ENCODE measurements at regions not wholly inside any gene's neighbourhood (a gene's known extent, or its start where the extent isn't known, plus 50 kb on each side); places are given as distances from the start of the nearest gene placed in this dataset.
"Not testable (repeated sequence)": the region's sequence is repeated elsewhere in the genome, so short reads cannot be mapped to it uniquely, and the experiment has no call there.

GRCh38 chr7:86592185-86592584, 51.5 kb upstream of the GRM3 start:
- no peak for DNase-seq

- no peak for DNase-seq
Observed at GRCh38 chr7:86574006-86574405, 69.7 kb upstream of the GRM3 start.

GRCh38 chr7:86558680-86559501, 84.8 kb upstream of the GRM3 start:
- DNase-seq = no peak

- DNase-seq = no peak
Observed at GRCh38 chr7:86534641-86535040, 109.1 kb upstream of the GRM3 start.

DNA sequence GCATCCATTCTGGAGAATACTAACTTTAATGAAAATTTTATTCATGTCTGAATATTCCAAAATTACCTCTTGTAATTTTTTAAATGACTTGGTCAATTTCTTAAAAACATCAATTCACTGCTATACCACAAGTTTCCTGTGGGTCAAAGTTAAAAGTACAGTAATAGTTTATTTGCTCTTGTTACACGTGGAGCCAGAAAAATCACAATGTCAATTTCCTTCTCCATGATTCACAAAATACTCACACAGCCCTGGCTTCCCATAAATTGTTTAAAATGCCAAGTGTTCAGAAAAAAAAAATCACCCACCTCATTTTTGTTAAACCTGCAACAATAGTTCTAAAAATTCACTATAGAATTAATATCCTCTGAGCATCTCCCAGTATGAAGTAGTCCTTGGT, 139.5 kb upstream of the GRM3 start:
- DNase-seq = no peak

GRCh38 chr7:86499986-86500385, 143.7 kb upstream of the GRM3 start:
- no peak for DNase-seq

GRCh38 chr7:86485827-86486226, 157.9 kb upstream of the GRM3 start:
- DNase-seq = no peak

GRCh38 chr7:86479144-86479543, 164.6 kb upstream of the GRM3 start:
- no peak for DNase-seq

DNA sequence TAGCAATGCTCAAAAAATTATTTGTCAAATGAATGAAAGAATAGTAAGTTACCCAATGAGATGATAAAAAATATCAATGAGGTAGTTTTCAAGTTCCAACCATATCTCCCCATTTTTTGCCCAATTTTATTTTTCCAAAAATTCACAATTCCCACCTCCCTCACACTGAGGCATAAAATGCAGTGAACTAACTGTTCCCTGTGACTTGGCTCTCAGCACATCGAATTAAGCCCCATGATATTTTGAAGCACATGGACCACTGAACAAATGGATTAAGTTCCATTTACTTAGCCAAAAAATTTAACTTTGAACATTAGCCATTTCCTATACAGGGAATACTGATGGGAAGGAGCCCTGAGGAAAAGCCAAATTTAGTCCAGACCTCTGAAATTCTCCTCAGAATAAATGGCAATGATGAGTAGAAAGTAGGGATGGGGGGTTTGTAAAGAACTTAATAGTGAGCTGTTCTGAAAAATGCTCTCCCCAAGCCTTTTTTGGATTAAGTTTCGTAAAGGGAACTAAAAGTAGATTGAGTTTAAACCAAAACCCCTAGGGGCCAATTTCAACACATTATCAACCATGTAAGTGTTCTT, 166.3 kb upstream of the GRM3 start:
- no peak for DNase-seq

- DNase-seq = no peak
Observed at GRCh38 chr7:86470763-86471162, 172.9 kb upstream of the GRM3 start.

- DNase-seq = peak; percentile 64
Observed at GRCh38 chr7:86469680-86470295, 173.9 kb upstream of the GRM3 start.

DNA sequence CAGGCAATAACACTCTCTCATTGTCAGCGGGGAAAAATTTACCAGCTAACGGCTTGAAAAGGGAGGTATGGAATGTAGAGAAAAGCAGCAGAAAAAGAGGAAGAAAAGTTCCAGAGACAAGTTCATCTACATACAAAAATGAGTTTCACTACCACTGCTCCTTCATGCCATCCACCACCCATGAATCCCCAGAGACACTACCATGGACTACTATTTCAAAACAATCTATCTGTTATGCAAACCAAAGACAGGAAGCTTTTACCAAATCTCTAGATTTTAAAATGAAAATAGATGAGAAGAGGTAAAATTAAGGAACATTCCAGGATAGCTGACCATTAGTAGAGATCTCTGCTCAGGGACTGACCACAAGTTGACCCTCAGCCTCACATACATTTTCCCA, 189.0 kb upstream of the GRM3 start:
- no peak for DNase-seq

- DNase-seq = no peak
Observed at GRCh38 chr7:86453454-86453853, 190.3 kb upstream of the GRM3 start.

- no peak for DNase-seq
Observed at GRCh38 chr7:86448856-86449255, 194.9 kb upstream of the GRM3 start.

DNA sequence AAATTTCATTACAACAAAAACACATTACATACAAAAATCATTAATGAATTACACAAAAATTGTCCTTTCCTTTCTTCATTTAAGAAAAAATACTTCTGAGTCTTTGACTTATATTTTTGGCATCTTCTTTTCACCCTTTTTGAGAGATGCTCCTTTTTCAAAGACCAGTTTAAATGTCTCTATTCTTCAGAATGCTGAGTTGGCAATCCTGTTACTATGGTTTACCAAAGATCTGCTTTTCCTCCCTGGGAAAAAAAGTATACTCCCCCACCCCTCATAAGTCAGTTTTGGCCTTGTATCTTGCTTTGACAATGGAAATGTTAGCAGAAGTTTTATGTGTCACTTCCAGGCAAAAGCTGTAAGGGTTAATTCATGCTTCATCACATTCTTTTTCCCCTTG, 198.4 kb upstream of the GRM3 start:
- DNase-seq = no peak

- no peak for DNase-seq
Observed at GRCh38 chr7:86444245-86444644, 199.5 kb upstream of the GRM3 start.

DNA sequence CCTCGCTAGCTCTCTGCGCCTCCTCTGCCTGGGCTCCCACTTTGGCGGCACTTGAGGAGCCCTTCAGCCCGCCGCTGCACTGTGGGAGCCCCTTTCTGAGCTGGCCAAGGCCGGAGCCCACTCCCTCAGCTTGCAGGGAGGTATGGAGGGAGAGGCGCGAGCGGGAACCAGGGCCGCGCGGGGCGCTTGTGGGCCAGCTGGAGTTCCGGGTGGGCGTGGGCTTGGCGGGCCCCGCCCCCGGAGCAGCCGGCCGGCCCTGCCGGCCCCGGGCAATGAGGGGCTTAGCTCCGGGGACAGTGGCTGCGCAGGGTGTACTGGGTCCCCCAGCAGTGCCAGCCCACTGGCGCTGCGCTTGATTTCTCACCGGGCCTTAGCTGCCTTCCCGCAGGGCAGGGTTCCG, 203.3 kb upstream of the GRM3 start:
- not testable (repeated sequence) for DNase-seq

GRCh38 chr7:86437951-86438450, 205.7 kb upstream of the GRM3 start:
- no peak for DNase-seq

DNA sequence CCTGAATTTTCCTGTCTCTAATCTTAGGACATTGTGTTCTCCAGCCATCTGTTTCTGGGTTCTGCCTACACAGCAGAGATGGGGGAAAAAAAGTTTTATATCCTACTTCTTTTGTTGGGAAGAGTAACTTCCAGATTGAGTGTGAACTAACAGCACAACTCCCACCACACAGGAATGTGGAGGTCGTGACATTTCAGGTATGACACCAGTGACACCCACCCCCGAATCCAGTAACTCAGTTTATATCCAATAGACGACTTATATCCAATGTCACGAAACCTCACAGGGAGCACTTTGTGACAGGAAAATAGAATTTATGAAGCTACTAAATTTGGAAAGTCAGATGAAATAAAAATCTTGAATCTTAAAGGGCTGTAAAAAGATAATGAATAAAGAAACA, 211.9 kb upstream of the GRM3 start:
- DNase-seq = no peak

GRCh38 chr7:86411814-86412213, 231.9 kb upstream of the GRM3 start:
- DNase-seq = no peak

GRCh38 chr7:86407291-86407690, 236.4 kb upstream of the GRM3 start:
- peak; percentile 1 for DNase-seq

GRCh38 chr7:86391813-86392212, 251.9 kb upstream of the GRM3 start:
- DNase-seq = no peak

- not testable (repeated sequence) for DNase-seq
Observed at GRCh38 chr7:86375602-86376001, 268.1 kb upstream of the GRM3 start.
